ENCODE measurements at regions not wholly inside any gene's neighbourhood (a gene's known extent, or its start where the extent isn't known, plus 50 kb on each side); places are given as distances from the start of the nearest gene placed in this dataset.

DNA sequence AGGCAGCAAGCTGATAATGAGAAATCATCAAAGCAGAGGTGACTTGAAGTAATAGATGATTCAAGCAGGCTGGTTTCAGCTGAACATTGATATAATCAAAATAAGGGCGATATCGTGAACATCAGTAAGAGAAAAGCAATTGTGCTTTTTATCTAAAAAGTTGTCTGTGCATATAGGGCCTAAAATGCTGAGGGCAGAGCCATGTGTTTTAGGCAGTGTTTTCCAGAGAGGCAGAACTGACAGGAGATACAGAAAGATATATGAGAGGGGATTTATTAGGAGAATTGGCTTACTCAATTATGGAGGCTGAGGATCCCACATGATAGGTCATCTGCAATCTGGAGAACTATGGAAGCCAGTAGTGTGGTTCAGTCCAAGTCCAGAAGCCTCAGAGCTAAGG is 136.5 kb upstream of the NPY2R start:
- no peak overlapping the region for H3K4me3 ChIP-seq
- no peak for DNase-seq
- H3K9me3 ChIP-seq = no peaks in the 10 kb centered on the region
- no peak overlapping the region for H3K27ac ChIP-seq
- no peaks in the 10 kb centered on the region for H3K27me3 ChIP-seq
- 85 to 89% methylated on average over 2 of the region's 2 CpGs for WGBS, 2 donors
- H3K36me3 ChIP-seq = no peaks in the 10 kb centered on the region
- no peak for ATAC-seq
- TF ChIP-seq CTCF (IDR thresholded peaks at IDR 0.05) = no peak
- intact Hi-C loops (cut with DNase I) = no loop called here
- no peaks in the 10 kb centered on the region for H3K4me1 ChIP-seq

GRCh38 chr4:155072417-155072816 is 136.0 kb upstream of the NPY2R start:
- Histone ChIP-seq H3K36me3 (no peaks in the 10 kb centered on the region), H3K27ac (no peak overlapping the region), H3K27me3 (no peaks in the 10 kb centered on the region), H3K4me3 (no peak overlapping the region), H3K4me1 (no peaks in the 10 kb centered on the region), H3K9me3 (no peaks in the 10 kb centered on the region)
- intact Hi-C loops (cut with DNase I) = no loop called here
- 88 to 94% methylated on average over 4 of the region's 4 CpGs for WGBS, 2 donors
- DNase-seq (no peak), ATAC-seq (no peak)
- no peak for TF ChIP-seq CTCF (IDR thresholded peaks at IDR 0.05)

DNA sequence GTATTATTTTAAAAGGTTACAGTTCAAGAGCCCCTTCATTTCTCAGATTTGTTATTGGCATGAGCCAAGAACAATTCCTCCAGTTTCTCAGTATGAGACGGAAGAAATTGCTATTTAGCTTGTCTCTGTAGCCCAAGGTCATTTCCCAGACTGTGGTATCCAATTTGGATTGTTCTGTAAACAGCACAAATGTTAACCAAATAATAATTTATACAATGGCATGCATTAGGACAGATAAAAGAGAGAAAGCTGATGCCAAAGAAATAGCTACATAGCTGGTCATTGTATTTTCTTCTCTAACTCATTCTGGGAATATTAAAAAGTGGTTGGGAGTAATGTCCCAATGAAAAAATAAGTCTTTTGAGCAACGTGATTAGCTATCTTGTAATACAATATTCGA is 134.6 kb upstream of the NPY2R start:
- Histone ChIP-seq H3K27me3 (no peaks in the 10 kb centered on the region), H3K4me1 (no peaks in the 10 kb centered on the region), H3K4me3 (no peak overlapping the region), H3K27ac (no peak overlapping the region), H3K9me3 (no peaks in the 10 kb centered on the region), H3K36me3 (no peaks in the 10 kb centered on the region)
- WGBS, 2 donors = 43 to 67% methylated on average over 3 of the region's 3 CpGs
- no peak for TF ChIP-seq CTCF (IDR thresholded peaks at IDR 0.05)
- intact Hi-C loops (cut with DNase I) = no loop called here
- ATAC-seq (no peak), DNase-seq (no peak)

DNA sequence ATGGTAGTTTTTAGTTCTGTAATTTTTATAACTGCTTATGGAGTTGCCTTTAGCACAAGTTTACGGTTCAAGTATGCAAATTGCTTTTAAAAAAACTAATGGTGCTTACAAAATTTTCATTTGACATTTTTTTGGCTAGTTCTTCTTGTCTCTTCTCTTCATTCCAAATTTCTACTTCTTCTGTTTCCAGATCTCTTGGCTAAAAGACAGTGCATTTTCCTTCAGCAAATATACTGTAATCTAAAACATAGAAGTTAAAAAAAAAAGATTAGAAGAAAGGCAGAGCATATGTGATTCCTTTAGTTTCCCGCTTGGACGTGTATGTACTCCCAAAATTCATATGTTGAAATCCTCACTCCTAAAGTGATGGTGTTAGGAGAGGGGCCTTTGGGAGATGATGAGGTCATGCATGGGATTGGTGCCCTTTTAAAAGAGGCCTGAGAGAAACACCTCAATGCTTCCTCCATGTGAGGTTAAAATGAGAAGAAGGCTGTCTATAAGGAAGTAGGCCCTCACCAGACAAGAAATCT is 132.1 kb upstream of the NPY2R start:
- intact Hi-C loops (cut with DNase I) = no loop called here
- no peaks in the 10 kb centered on the region for H3K9me3 ChIP-seq
- 73 to 79% methylated on average over 3 of the region's 3 CpGs for WGBS, 2 donors
- TF ChIP-seq CTCF (IDR thresholded peaks at IDR 0.05) = no peak
- no peak overlapping the region for H3K4me3 ChIP-seq
- no peaks in the 10 kb centered on the region for H3K27me3 ChIP-seq
- DNase-seq (no peak), ATAC-seq (no peak)
- no peak overlapping the region for H3K27ac ChIP-seq
- no peaks in the 10 kb centered on the region for H3K36me3 ChIP-seq
- H3K4me1 ChIP-seq = no peaks in the 10 kb centered on the region
